MM.1S (cell line): ENCODE measurements at regions not wholly inside any gene's neighbourhood (a gene's known extent, or its start where the extent isn't known, plus 50 kb on each side); places are given as distances from the start of the nearest gene placed in this dataset.

Experiments used
- DNase-seq: peaks from one replicate; pipeline ENCODE4 v3.0.0-alpha.2; 2015
- H2AFZ ChIP-seq: fragments of 300-600 bp; sonication (generic); 2 replicates; pipeline ENCODE4 v1.6.0; 2016; ENCODE audit warnings: antibody characterized with exemption, low read length
- H3F3A ChIP-seq: fragments of 300-600 bp; sonication (generic); 2 replicates; pipeline ENCODE4 v1.6.1; 2016; ENCODE audit warnings: mild to moderate bottlenecking, antibody characterized with exemption, low read length, moderate library complexity, mixed read lengths; ENCODE audit not compliant: insufficient read depth
- H3K27ac ChIP-seq: fragments of 300-600 bp; sonication (generic); 2 replicates; pipeline ENCODE4 v1.5.1; 2016; ENCODE audit warnings: mild to moderate bottlenecking, low read length
- H3K27me3 ChIP-seq: fragments of 300-600 bp; sonication (generic); replicated peaks from 2 replicates; pipeline ENCODE4 v1.6.0; 2016; ENCODE audit warnings: low read length; ENCODE audit not compliant: insufficient read depth
- H3K36me3 ChIP-seq: fragments of 300-600 bp; sonication (generic); replicated peaks from 2 replicates; pipeline ENCODE4 v1.6.1; 2016; ENCODE audit warnings: mild to moderate bottlenecking, low read length, mixed read lengths; ENCODE audit not compliant: insufficient read depth
- H3K4me1 ChIP-seq: fragments of 300-600 bp; sonication (generic); 2 replicates; pipeline ENCODE4 v1.6.1; 2016; ENCODE audit warnings: low read length, mixed read lengths
- H3K4me2 ChIP-seq: fragments of 300-600 bp; sonication (generic); 2 replicates; pipeline ENCODE4 v1.6.0; 2016; ENCODE audit warnings: low read depth, low read length
- H3K4me3 ChIP-seq: fragments of 300-600 bp; sonication (generic); 2 replicates; pipeline ENCODE4 v1.5.1; 2016; ENCODE audit warnings: low read length, mixed read lengths
- H3K79me2 ChIP-seq: fragments of 300-600 bp; sonication (generic); 2 replicates; pipeline ENCODE4 v1.6.1; 2016; ENCODE audit warnings: mixed run types, low read length, mixed read lengths
- H3K9ac ChIP-seq: fragments of 300-600 bp; sonication (generic); 2 replicates; pipeline ENCODE4 v1.6.1; 2016; ENCODE audit warnings: low read length, mixed read lengths
- H3K9me2 ChIP-seq: fragments of 300-600 bp; sonication (generic); replicated peaks from 2 replicates; pipeline ENCODE4 v1.6.1; 2016; ENCODE audit warnings: mild to moderate bottlenecking, low read length, mixed read lengths; ENCODE audit not compliant: insufficient read depth
- H3K9me3 ChIP-seq: fragments of 300-600 bp; sonication (generic); replicated peaks from 2 replicates; pipeline ENCODE4 v1.6.1; 2016; ENCODE audit warnings: mild to moderate bottlenecking, low read length, mixed read lengths; ENCODE audit not compliant: insufficient read depth
- H4K20me1 ChIP-seq: fragments of 300-600 bp; sonication (generic); 2 replicates; pipeline ENCODE4 v1.6.1; 2016; ENCODE audit warnings: mild to moderate bottlenecking, low read length, moderate library complexity, mixed read lengths; ENCODE audit not compliant: insufficient read depth
- EZH2 ChIP-seq: fragments of 300-600 bp; sonication (generic); optimal IDR thresholded peaks from 2 replicates; pipeline ENCODE3; 2017; ENCODE audit warnings: low read depth, mild to moderate bottlenecking, antibody characterized with exemption, low read length, mixed read lengths
- EZH2phosphoT487 ChIP-seq: fragments of 300-600 bp; sonication (generic); IDR thresholded peaks from 2 replicates; pipeline ENCODE4 v1.6.1; 2018; ENCODE audit warnings: antibody characterized with exemption, low read length
- TF ChIP-seq, protein P1 (sequence below): fragments of 300-600 bp; sonication (generic); IDR thresholded peaks from 2 replicates; pipeline ENCODE4 v1.5.1; 2016; ENCODE audit warnings: antibody characterized with exemption, low read length, mixed read lengths

GRCh38 chr12:23096321-23096720, 471.4 kb downstream of the ETNK1 start:
- no peak for DNase-seq
- Histone ChIP-seq H3K27ac (no peak overlapping the region), H3K9me2 (no peaks in the 10 kb centered on the region), H3K4me3 (no peak overlapping the region), H3K79me2 (no peaks in the 10 kb centered on the region), H3F3A (no peaks in the 10 kb centered on the region), H4K20me1 (no peaks in the 10 kb centered on the region), H3K4me2 (no peak overlapping the region), H2AFZ (no peak overlapping the region), H3K27me3 (no peaks in the 10 kb centered on the region), H3K4me1 (no peaks in the 10 kb centered on the region), H3K36me3 (no peaks in the 10 kb centered on the region; the same call in 1 of the 2 replicates), H3K9me3 (no peaks in the 10 kb centered on the region), H3K9ac (no peak overlapping the region)
- no peak for TF ChIP-seq EZH2phosphoT487
- TF ChIP-seq, protein P1, sequence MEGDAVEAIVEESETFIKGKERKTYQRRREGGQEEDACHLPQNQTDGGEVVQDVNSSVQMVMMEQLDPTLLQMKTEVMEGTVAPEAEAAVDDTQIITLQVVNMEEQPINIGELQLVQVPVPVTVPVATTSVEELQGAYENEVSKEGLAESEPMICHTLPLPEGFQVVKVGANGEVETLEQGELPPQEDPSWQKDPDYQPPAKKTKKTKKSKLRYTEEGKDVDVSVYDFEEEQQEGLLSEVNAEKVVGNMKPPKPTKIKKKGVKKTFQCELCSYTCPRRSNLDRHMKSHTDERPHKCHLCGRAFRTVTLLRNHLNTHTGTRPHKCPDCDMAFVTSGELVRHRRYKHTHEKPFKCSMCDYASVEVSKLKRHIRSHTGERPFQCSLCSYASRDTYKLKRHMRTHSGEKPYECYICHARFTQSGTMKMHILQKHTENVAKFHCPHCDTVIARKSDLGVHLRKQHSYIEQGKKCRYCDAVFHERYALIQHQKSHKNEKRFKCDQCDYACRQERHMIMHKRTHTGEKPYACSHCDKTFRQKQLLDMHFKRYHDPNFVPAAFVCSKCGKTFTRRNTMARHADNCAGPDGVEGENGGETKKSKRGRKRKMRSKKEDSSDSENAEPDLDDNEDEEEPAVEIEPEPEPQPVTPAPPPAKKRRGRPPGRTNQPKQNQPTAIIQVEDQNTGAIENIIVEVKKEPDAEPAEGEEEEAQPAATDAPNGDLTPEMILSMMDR, result no peak

- no peaks in the 10 kb centered on the region for H4K20me1 ChIP-seq
- no peaks in the 10 kb centered on the region for H3K9me2 ChIP-seq
- H2AFZ ChIP-seq, result no peak overlapping the region
- DNase-seq, result no peak
- H3K27ac ChIP-seq, result no peak overlapping the region
- no peaks in the 10 kb centered on the region; the same call in 1 of the 2 replicates for H3K36me3 ChIP-seq
- H3K4me2 ChIP-seq, result no peak overlapping the region
- no peaks in the 10 kb centered on the region for H3F3A ChIP-seq
- no peak overlapping the region for H3K9ac ChIP-seq
- H3K27me3 ChIP-seq, result no peaks in the 10 kb centered on the region
- TF ChIP-seq EZH2 (no peak), EZH2phosphoT487 (no peak)
- TF ChIP-seq, protein P1, result no peak
- H3K4me1 ChIP-seq, result no peaks in the 10 kb centered on the region
- H3K4me3 ChIP-seq, result no peak overlapping the region
- H3K79me2 ChIP-seq, result no peaks in the 10 kb centered on the region
- no peaks in the 10 kb centered on the region for H3K9me3 ChIP-seq
These were observed 473.1 kb downstream of the ETNK1 start for GRCh38 chr12:23098110-23098509.

DNA sequence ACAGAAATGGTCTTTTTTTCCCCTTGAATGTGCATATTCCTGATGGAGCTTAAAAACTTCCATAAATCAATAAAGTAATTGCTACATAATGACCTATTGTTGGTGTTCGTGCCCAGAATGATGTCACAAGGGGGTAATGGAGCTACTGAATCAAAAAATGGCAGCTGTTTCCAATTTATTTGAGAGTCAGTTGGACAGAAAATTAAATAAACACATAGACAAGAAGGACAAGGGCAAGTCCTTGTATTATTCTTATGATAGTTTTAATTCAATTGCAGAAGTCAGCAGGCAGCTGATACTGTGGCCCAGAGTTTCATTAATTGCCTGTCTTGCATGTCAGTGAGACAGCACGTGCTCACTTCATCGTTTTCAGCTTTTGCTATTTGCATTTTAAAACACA, 473.5 kb downstream of the ETNK1 start:
- TF ChIP-seq, protein P1, result no peak
- TF ChIP-seq EZH2phosphoT487, result no peak
- TF ChIP-seq EZH2, result no peak
- H3K36me3 ChIP-seq, result no peaks in the 10 kb centered on the region; the same call in 1 of the 2 replicates
- no peak overlapping the region for H3K9ac ChIP-seq
- no peaks in the 10 kb centered on the region for H4K20me1 ChIP-seq
- H3K4me1 ChIP-seq, result no peaks in the 10 kb centered on the region
- no peaks in the 10 kb centered on the region for H3K79me2 ChIP-seq
- H3K4me2 ChIP-seq, result no peak overlapping the region
- H3K9me2 ChIP-seq, result no peaks in the 10 kb centered on the region
- H3K9me3 ChIP-seq, result no peaks in the 10 kb centered on the region
- H3F3A ChIP-seq, result no peaks in the 10 kb centered on the region
- no peak for DNase-seq
- no peak overlapping the region for H3K4me3 ChIP-seq
- no peak overlapping the region for H2AFZ ChIP-seq
- no peaks in the 10 kb centered on the region for H3K27me3 ChIP-seq
- H3K27ac ChIP-seq, result no peak overlapping the region
